ENCODE measurements at regions not wholly inside any gene's neighbourhood (a gene's known extent, or its start where the extent isn't known, plus 50 kb on each side); places are given as distances from the start of the nearest gene placed in this dataset.

DNA sequence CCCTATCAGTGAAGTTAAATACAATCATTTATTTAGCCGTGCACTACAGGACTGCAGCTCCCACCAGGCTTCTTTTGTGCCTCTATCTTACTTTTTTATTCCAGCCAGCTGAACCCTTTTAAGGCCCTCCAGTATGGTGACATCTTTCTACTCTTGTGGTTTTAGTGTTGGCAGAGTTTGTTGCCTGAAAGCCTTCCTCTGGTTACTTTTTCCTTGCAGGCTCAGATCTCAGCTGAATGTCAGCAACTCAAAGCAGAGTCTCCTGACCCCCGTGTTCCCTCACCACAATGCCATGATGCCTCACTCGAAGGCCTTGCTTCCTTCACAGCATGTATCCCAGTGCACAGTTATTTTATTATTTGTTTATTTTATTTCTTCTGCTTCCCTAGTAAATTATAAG lies 818.9 kb upstream of the LCORL start:
- no peak for DNase-seq

- DNase-seq: no peak
Measured at GRCh38 chr4:18816228-18816895, 794.8 kb upstream of the LCORL start.

- DNase-seq: no peak
Measured at GRCh38 chr4:18815779-18816173, 794.2 kb upstream of the LCORL start.

GRCh38 chr4:18815081-18815778 lies 793.7 kb upstream of the LCORL start:
- DNase-seq: no peak

- DNase-seq: no peak
Measured at GRCh38 chr4:18813771-18814170, 792.2 kb upstream of the LCORL start.

DNA sequence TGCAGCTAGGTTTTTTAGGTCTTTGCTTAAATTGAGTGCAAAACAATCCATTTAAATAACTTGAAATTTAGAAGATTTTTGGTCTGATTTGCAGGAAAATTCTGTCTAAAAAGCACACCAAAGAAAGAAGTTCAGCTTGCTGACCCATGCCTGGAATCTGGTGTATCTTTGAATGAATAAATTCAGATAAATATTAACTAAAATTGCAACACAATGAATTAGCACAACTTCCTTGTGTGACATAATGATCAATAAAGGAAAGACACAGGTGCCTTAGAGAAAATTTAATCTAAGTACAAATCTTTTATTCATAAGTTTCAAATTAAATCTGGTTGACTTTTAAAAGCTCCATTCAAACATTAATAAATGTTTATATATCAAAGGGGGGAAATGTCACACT lies 791.5 kb upstream of the LCORL start:
- DNase-seq: no peak

DNA sequence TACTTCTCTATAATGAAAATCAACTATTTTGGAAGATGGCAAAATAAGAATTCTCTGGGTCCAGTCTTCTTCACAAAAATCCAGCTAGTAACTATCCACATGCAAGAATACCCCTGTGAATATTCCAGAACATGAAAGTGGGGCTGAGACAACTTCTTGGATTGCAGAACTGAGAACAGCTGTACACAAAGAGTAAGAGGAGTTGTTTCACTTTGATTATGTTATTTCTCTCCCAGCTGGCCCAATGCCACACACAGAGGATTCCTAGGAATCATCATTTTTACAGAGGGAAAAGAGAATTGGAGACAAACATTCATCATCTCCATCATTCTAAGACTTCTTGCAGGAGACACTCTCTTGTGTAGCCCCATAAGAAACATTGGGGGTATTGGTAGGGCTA lies 782.2 kb upstream of the LCORL start:
- DNase-seq: no peak

- no peak for DNase-seq
Measured at GRCh38 chr4:18798123-18798522, 776.6 kb upstream of the LCORL start.

DNA sequence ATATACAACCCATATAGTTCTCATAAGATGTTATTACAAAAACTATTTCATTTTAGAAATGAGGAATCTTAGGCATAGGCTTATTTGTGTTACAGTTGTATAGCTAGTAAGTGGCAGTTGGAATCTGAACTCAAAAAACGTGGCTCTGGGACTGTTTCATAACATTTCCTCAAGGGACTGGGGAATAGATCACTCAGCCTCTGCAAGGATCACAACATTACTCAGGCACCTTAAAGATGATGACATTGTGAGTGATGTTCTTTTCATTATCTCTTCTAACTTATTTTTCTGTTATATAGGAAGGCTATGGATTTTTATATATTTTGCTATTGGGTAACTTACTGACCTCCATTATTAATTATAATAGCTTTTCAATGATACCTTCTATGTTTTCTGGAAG lies 774.2 kb upstream of the LCORL start:
- DNase-seq: no peak

DNA sequence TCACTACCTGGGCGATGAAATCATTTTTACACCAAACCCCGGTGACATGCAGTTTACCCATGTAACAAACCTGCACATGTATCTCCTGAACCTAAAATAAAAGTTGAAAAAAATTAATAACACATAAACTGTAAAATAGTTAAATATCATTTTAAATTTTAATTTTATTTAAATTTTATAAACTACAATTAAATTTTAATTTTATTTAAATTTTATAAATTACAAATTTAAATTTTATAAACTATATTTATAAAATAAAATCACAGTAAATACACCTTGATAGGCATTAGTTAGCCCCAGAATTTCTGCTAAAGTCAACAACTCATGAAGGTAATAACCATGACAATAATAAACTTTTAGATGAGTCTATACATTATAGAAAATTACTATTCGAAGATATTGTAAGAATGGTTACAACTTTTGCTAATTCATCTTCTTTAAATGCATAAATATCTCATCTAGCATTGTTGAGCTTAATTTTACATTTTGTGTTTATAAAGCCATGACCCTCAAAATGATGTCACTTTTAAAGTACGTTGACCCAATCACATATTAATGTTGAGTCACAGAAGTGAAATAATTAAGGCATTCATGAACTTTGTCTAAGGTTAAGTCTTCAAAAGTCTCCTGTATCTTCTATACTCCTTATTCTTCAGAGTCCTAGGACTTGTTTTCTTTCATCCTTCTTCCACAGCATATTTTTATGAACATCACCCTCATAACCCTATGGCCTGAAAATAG lies 755.8 kb upstream of the LCORL start:
- DNase-seq: no peak

DNA sequence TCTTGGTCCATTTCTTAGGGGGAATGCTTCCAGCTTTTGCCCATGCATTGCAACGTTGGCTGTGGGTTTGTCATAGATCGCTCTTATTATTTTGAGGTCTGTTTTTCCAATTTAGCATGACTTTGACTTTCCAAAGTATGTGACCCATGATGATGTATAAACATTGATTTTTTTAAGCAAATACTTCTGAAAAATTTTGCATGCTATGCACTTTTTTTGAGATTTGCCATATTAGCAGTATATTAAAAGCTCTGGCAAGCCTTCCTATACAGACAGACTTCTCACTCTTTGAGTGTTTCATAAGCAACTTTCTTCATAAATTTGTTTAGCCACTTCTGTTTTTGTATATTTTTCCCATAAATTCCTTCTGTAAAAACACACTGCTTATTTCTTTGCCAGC lies 746.4 kb upstream of the LCORL start:
- no peak for DNase-seq

DNA sequence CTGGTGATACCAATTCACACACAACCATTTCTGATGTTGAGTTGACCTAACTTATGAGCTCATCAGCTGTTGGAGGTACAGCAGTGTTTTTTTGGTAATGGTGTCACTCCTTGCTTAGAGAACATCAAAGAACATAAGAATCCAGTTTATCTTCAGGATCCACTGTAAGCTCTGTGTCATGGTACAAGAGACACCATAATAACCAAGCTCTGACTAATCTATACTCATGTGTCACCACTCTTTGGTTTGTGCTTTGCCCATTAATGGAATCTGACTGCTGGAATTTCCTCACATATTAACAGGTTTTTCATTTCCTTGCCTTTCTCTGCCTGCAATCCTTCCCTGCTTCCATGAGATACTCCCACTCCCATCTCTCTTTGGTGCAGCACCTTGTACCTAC lies 735.1 kb upstream of the LCORL start:
- no peak for DNase-seq

DNA sequence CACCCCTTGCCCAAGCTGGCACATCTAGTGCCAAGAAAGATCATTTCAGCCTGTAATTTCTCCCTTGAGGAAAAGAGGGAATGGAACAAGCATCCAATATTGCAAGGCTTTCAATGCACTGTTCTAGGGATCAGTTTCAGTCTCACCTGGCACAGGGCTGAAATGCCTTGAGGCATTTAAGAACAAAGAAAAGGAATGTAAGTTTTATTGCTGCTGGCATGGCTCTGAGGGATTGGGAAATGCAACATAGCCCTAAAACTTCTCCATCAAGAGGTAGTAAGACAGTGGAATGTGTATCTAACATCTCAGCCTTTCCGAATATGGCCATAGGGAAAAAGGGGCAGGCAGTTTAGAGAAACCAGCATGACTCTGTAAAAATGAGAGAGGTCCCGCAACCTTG lies 732.6 kb upstream of the LCORL start:
- no peak for DNase-seq

DNA sequence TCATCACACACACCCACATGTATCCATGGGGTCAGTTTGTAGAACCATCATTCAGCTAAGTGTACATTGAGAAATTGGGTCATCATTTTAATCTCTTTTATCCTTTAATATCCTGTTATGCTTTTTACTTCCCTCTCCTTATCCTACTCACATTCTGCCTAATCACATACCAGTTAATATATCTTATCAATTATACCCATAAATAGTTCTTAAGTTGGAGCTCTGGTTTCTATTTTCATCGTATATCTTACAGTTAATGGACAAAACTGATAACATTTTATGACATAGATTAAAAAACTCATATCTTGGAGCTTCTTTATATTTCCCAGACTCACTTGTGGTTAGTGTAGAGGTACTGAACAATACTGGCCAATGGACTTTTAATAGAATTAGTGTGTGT lies 729.5 kb upstream of the LCORL start:
- no peak for DNase-seq

DNA sequence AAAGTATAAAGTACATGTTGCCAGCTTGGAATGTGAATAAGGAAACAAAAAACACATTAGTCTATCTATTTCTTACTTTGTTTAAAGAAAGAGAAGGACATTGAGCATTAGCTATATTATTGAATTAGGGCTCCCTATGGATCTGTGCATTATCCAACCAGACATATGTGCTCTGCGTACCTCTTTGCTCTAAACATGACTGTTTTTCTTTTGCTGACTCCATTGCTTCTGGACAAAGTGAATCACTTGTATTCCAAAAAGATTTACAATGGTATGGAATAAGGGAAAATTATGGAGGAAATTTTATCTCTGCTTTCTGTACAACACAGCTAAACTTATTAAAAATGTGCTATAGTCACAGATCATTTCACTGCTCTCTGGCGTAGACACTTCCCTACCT lies 727.8 kb upstream of the LCORL start:
- no peak for DNase-seq

GRCh38 chr4:18736551-18736950 lies 715.0 kb upstream of the LCORL start:
- DNase-seq: no peak

DNA sequence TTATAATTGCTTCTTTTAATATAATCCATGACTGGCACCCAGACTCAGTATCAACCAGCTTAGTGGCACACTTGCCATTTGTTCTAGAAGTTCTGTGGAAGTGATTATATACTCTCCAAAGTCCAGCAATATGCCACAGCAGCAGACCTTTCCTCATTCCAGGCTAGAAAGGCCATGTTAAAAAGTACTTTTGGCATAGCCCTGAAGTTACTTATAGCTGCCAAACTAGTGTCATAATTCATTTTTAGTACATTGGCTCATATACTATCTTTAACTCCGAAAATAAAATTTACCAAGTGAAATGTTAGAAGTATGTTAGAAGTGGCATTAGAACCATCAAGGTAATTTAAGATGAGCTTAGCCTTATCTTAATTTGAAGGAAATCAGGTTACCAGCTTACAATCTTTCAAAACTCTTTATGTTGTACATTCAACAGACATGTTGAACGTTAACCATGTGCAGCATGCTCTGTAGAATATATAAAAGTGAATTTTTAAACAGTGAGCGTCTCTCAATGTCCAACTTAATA lies 714.2 kb upstream of the LCORL start:
- DNase-seq: no peak

DNA sequence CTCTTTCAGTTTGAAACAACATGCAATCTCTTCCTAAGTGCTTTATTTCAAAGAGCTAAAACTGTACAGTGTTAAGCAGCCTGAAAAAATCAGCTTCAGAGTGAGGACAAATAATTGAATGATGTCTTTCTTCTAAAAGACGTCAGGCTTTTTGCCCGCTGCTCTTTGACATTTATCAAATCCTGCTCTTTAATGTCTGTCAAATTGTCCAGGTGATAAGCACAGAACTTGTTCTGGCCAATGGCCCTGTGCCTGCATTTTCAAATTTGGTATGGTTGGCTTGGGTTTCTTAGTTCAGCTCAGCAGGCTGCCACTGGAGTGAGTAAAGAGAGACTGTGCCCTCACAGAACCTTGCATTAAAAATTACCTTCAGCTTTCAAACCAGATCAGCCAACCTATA lies 712.9 kb upstream of the LCORL start:
- DNase-seq: no peak

DNA sequence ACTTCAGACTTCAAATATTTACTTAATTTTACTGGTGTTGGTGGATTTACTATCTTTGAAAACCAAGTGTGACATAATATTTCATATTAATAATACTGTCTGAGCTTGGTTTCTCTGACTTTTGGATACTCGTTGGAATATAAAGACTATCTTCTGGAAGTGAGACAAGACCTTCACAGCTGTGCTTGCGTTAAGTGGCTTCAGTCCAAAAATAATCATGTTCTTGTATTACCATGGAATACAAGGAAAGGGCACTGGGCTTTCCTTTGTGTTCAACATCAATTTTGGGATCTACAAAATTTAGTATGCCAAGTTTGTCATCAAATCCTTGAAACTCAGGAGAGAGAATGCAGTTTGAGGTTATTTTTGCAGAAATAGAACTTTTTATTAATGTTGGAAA lies 712.4 kb upstream of the LCORL start:
- DNase-seq: no peak

GRCh38 chr4:18722748-18723191 lies 701.2 kb upstream of the LCORL start:
- DNase-seq: no peak

GRCh38 chr4:18698119-18698883 lies 676.7 kb upstream of the LCORL start:
- no peak for DNase-seq

DNA sequence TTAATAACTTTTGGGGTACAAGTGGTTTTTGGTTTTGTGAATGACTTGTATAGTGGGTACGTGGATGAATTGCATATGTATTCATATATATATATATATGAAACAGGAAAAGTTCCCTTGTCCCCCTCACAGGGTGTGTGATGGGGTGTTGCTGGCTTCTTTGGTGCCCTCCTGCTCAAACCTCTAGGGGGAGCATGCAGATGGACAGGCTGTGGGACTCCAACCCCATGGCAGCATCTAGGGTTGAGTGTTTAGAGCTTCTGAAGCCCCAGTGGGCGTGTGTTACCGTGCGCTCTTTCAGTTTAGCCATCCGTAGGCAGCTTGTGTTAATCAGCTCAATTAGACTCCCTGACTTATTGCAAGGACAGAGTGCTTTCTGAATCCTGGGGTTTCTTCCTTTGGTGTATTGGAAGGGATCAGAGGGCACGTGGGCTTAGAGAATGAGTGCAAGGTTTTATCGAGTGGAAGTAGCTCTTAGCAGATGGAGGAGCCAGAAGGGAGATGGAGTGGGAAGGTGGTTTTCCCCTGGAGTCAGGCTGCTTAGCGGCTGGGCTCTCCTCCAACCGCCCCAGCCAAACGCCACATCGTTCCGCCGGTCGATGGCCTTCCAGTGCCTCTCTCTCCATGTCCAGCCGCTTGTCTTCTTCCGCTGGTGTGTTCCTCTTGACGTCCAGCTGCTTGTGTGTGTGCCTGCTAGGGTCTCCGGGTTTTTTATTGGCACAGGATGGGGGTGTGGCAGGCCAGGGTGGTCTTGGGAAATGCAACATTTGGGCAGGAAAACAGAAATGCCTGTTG lies 674.4 kb upstream of the LCORL start:
- DNase-seq: no peak

Measured in activated gamma-delta T cell (primary cell).